ENCODE measurements at regions not wholly inside any gene's neighbourhood (a gene's known extent, or its start where the extent isn't known, plus 50 kb on each side); places are given as distances from the start of the nearest gene placed in this dataset.

DNA sequence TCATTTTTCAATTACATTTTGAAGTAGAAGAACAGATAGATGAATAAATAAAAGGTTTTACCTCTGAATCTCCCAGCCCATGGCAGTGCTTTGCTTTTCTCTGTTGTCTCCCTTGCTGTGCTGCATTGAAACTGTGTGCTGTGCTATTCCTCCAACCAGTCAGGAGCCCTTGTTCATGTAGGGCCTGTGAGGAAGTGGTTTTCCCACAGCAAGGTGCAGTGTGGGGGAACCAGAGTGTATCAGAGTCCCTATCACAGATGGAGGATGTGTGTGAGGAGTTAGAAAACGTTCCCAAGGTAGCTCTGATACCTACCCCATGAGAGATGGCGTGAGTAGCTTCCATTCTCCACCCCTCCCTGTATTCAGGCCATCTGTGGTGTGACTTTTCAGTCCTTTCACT is 72.8 kb upstream of the RALGAPA2 start:
- Histone ChIP-seq H3K79me2 (ENCODE audit: insufficient read depth, low read length) (no peaks in the 10 kb centered on the region), H4K20me1 (ENCODE audit: insufficient read depth, low read length) (no peaks in the 10 kb centered on the region), H3K27ac (ENCODE audit: extremely low read length, insufficient read depth, low read length) (no peak overlapping the region), H2AFZ (ENCODE audit: low read length) (no peak overlapping the region), H3K36me3 (replicated peaks in 1 of 2; ENCODE audit: control insufficient read depth in 1 of 2, insufficient read depth in 2 of 2, low read length in 2 of 2) (no peaks in the 10 kb centered on the region), H3K27me3 (ENCODE audit: control insufficient read depth in 1 of 2, insufficient read depth in 2 of 2, low read length in 2 of 2) (peaks cover 0 to 12% of the 10 kb centered on the region in 2 experiments; a peak in 3 of 5 replicates), H3K9ac (ENCODE audit: insufficient read depth, low read depth, low read length) (no peak overlapping the region), H3K4me1 (ENCODE audit: insufficient read depth, low read length) (no peaks in the 10 kb centered on the region), H3K9me3 (ENCODE audit: low read length) (peaks cover 6% of the 10 kb centered on the region), H3K4me3 (replicated peaks in 1 of 3; ENCODE audit: insufficient read depth in 1 of 3, low read depth in 2 of 3, low read length in 3 of 3) (no peak overlapping the region), H3K4me2 (ENCODE audit: low read depth, low read length) (no peak overlapping the region)
- BruUV-seq (replicated peaks), result no TSS peak
- 7% methylated on average over 2 of the region's 2 CpGs for WGBS (ENCODE audit: low lambda C conversion rate)
- ChIA-PET CTCF (ENCODE audit: low intra/inter-chr PET ratio, low total read pairs) (no interaction called here), POLR2A (no interaction called here)
- no peak for ATAC-seq
- in situ Hi-C loops (cut with HindIII; ENCODE audit: extremely low pct_ligation_motif_present, low pct_unique_long_range_greater_than_20kb), result no loop called here
- intact Hi-C loops (cut with micrococcal nuclease; ENCODE audit: unreplicated experiment), result no loop called here
- DNase-seq (ENCODE audit: low spot score), result no peak
- FAIRE-seq, result no peak
- TF ChIP-seq GABPA (IDR thresholded peaks at IDR 0.05; ENCODE audit: low read depth, low read length), result no peak
- TF ChIP-seq GABPA (CRISPR knock-in tag; IDR thresholded peaks at IDR 0.05; ENCODE audit: low read depth), result no peak
- TF ChIP-seq, protein P1, sequence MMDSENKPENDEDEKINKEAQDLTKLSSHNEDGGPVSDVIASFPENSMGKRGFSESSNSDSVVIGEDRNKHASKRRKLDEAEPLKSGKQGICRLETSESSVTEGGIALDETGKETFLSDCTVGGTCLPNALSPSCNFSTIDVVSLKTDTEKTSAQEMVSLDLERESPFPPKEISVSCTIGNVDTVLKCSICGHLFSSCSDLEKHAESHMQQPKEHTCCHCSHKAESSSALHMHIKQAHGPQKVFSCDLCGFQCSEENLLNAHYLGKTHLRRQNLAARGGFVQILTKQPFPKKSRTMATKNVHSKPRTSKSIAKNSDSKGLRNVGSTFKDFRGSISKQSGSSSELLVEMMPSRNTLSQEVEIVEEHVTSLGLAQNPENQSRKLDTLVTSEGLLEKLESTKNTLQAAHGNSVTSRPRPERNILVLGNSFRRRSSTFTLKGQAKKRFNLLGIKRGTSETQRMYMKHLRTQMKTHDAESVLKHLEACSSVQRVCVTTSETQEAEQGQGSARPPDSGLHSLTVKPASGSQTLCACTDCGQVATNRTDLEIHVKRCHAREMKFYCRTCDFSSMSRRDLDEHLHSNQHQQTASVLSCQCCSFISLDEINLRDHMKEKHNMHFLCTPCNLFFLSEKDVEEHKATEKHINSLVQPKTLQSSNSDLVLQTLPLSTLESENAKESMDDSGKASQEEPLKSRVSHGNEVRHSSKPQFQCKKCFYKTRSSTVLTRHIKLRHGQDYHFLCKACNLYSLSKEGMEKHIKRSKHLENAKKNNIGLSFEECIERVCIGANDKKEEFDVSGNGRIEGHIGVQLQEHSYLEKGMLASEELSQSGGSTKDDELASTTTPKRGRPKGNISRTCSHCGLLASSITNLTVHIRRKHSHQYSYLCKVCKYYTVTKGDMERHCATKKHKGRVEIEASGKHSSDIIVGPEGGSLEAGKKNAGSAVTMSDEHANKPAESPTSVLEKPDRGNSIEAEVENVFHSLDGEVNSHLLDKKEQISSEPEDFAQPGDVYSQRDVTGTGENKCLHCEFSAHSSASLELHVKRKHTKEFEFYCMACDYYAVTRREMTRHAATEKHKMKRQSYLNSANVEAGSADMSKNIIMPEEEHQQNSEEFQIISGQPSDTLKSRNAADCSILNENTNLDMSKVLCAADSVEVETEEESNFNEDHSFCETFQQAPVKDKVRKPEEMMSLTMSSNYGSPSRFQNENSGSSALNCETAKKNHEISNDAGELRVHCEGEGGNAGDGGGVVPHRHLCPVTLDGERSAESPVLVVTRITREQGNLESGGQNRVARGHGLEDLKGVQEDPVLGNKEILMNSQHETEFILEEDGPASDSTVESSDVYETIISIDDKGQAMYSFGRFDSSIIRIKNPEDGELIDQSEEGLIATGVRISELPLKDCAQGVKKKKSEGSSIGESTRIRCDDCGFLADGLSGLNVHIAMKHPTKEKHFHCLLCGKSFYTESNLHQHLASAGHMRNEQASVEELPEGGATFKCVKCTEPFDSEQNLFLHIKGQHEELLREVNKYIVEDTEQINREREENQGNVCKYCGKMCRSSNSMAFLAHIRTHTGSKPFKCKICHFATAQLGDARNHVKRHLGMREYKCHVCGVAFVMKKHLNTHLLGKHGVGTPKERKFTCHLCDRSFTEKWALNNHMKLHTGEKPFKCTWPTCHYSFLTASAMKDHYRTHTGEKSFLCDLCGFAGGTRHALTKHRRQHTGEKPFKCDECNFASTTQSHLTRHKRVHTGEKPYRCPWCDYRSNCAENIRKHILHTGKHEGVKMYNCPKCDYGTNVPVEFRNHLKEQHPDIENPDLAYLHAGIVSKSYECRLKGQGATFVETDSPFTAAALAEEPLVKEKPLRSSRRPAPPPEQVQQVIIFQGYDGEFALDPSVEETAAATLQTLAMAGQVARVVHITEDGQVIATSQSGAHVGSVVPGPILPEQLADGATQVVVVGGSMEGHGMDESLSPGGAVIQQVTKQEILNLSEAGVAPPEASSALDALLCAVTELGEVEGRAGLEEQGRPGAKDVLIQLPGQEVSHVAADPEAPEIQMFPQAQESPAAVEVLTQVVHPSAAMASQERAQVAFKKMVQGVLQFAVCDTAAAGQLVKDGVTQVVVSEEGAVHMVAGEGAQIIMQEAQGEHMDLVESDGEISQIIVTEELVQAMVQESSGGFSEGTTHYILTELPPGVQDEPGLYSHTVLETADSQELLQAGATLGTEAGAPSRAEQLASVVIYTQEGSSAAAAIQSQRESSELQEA (CRISPR knock-in tag; IDR thresholded peaks at IDR 0.05; ENCODE audit: not compliant biosample characterization), result no peak
- no peak for TF ChIP-seq TCF7L2 (IDR thresholded peaks at IDR 0.05; ENCODE audit: low read depth, low read length)
- TF ChIP-seq, protein P2, sequence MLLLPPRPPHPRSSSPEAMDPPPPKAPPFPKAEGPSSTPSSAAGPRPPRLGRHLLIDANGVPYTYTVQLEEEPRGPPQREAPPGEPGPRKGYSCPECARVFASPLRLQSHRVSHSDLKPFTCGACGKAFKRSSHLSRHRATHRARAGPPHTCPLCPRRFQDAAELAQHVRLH (CRISPR knock-in tag; IDR thresholded peaks at IDR 0.05; ENCODE audit: borderline replicate concordance, low read depth), result no peak
- TF ChIP-seq MATR3 (CRISPR knock-in tag; IDR thresholded peaks at IDR 0.05), result no peak
- no peak for TF ChIP-seq ZNF629 (CRISPR knock-in tag; conservative IDR thresholded peaks at IDR 0.05)
- no peak for TF ChIP-seq ZNF121 (CRISPR knock-in tag; IDR thresholded peaks at IDR 0.05)
- TF ChIP-seq, protein P3, sequence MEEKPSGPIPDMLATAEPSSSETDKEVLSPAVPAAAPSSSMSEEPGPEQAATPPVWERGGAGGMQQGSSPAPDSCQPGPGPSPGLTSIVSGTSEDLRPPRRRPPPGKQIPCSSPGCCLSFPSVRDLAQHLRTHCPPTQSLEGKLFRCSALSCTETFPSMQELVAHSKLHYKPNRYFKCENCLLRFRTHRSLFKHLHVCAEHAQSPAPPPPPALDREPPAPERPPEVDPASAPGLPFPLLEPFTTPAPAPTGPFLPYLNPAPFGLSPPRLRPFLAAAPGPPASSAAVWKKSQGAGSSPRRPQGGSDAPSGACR (CRISPR knock-in tag; IDR thresholded peaks at IDR 0.05), result no peak
- TF ChIP-seq, protein P4, sequence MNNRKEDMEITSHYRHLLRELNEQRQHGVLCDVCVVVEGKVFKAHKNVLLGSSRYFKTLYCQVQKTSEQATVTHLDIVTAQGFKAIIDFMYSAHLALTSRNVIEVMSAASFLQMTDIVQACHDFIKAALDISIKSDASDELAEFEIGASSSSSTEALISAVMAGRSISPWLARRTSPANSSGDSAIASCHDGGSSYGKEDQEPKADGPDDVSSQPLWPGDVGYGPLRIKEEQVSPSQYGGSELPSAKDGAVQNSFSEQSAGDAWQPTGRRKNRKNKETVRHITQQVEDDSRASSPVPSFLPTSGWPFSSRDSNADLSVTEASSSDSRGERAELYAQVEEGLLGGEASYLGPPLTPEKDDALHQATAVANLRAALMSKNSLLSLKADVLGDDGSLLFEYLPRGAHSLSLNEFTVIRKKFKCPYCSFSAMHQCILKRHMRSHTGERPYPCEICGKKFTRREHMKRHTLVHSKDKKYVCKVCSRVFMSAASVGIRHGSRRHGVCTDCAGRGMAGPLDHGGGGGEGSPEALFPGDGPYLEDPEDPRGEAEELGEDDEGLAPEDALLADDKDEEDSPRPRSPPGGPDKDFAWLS (CRISPR knock-in tag; IDR thresholded peaks at IDR 0.05; ENCODE audit: borderline replicate concordance), result no peak
- no peak for TF ChIP-seq ZNF333 (CRISPR knock-in tag; IDR thresholded peaks at IDR 0.05; ENCODE audit: borderline replicate concordance)
- TF ChIP-seq, protein P5, sequence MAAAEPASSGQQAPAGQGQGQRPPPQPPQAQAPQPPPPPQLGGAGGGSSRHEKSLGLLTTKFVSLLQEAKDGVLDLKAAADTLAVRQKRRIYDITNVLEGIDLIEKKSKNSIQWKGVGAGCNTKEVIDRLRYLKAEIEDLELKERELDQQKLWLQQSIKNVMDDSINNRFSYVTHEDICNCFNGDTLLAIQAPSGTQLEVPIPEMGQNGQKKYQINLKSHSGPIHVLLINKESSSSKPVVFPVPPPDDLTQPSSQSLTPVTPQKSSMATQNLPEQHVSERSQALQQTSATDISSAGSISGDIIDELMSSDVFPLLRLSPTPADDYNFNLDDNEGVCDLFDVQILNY (CRISPR knock-in tag; conservative IDR thresholded peaks at IDR 0.05), result no peak
- TF ChIP-seq YEATS4 (CRISPR knock-in tag; IDR thresholded peaks at IDR 0.05; ENCODE audit: borderline replicate concordance), result no peak
- TF ChIP-seq NR2F6 (IDR thresholded peaks at IDR 0.05), result no peak
- no peak for TF ChIP-seq NR2F6 (CRISPR knock-in tag; IDR thresholded peaks at IDR 0.05)
- TF ChIP-seq RBAK (CRISPR knock-in tag; IDR thresholded peaks at IDR 0.05), result no peak
